Right lobe of liver (tissue), 6 donors: ENCODE measurements at regions not wholly inside any gene's neighbourhood (a gene's known extent, or its start where the extent isn't known, plus 50 kb on each side); places are given as distances from the start of the nearest gene placed in this dataset.

Experiments used
- ATAC-seq, 4 donors: fragments of 200-7000 bp; cut with Tn5 transposase; one replicate each; pipeline ENCODE4 v1.9.1; 2020; ENCODE audit warnings: mild to moderate bottlenecking in 4 of 4, moderate library complexity in 4 of 4
- DNase-seq, 3 donors: peaks; one replicate each; pipeline ENCODE4 v3.0.0-alpha.2; 2020
- H3K27ac ChIP-seq, 3 donors: fragments of 200-600 bp; one replicate each; pipeline ENCODE4 v1.8.0; 2022
- H3K27me3 ChIP-seq, 2 donors: fragments of 200-600 bp; one replicate each; pipeline ENCODE4 v1.8.0; 2022
- H3K36me3 ChIP-seq, 4 donors: fragments of 200-600 bp; sonication (generic) in 1 of 4; one replicate each; pipeline versions ENCODE4 v1.5.1 to v1.8.0; 2017 to 2022; ENCODE audit warnings: control low read depth in 1 of 4
- H3K4me1 ChIP-seq, 4 donors: fragments of 200-600 bp; sonication (generic) in 1 of 4; one replicate each; pipeline versions ENCODE4 v1.5.1 to v1.8.0; 2017 to 2022; ENCODE audit warnings: control low read depth in 1 of 4
- H3K4me3 ChIP-seq, 3 donors: fragments of 200-600 bp; one replicate each; pipeline ENCODE4 v1.8.0; 2022
- H3K9me3 ChIP-seq, 4 donors: fragments of 200-600 bp; sonication (generic) in 1 of 4; one replicate each; pipeline versions ENCODE4 v1.5.1 to v1.8.0; 2017 to 2022; ENCODE audit warnings: control low read depth in 1 of 4
- POLR2A ChIP-seq: fragments of 450-650 bp; IDR thresholded peaks from one replicate; pipeline ENCODE4 v1.6.1; 2017; ENCODE audit warnings: antibody characterized with exemption, mild to moderate bottlenecking
- WGBS: methylation state at CpG from one replicate; pipeline ENCODE4 v1.1.6; 2018; ENCODE audit warnings: low coverage, low lambda C conversion rate; ENCODE audit not compliant: insufficient coverage; ENCODE audit errors: missing lambda C conversion rate; 5-methylcytosine and 5-hydroxymethylcytosine counted together
- intact Hi-C, 2 donors: fragments of 100-400 bp; cut with DNase I; formaldehyde crosslinking; loops; one replicate each; pipeline versions ENCODE4 v1.11.2 to v1.14.1; 2022
- TF ChIP-seq, protein P1 (sequence below), 4 donors: fragments of 200-600 bp in 3 of 4; fragments of 450-650 bp in 1 of 4; IDR thresholded peaks; one replicate each; pipeline versions ENCODE4 v1.5.1 to v1.8.0; 2016 to 2022; ENCODE audit warnings: antibody characterized with exemption in 4 of 4, mild to moderate bottlenecking in 2 of 4
- donor health status: DM: no; HTN: yes; CAD: no.
- donor health status: DM: no; HTN: no; CAD: no.
- donor health status: DM: no; HTN: no; CAD: no.
- donor health status: DM: no; HTN: yes; CAD: no.
- donor health status: DM: no; HTN: yes; CAD: no.

DNA sequence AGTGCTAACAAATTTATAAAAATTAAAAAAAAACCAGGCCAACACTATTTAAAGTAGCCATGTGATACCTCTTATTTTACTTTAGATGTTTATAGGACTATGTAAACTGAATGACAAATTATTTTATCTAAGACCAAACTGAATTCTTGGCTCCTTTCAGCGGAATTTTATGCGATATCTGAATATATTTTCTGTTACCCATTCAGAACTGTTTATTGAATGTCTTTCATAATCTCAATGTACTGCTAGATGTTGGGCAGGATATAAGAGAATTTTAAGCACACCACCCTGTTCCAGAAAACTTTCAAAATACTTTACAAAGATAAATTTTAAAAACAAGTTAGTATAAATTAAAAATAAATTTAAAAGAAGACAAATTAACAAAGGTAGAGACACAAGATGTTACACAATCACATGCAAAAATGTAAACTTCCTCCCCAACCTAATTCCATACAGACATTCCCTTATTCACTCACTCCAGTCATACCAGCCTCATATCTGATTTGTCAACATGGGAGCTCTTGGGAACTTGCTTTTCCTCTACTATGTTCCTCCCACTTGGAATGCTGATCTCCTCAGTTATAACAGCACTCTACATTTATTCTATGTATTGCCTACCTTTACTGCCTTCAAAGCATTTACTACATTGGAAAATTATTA, 154.6 kb upstream of the MBNL1 start:
- DNase-seq (no peak), ATAC-seq (no peak)
- WGBS = 70% methylated on average over 2 of the region's 2 CpGs
- H3K9me3 ChIP-seq = no peaks in the 10 kb centered on the region
- intact Hi-C loops = no loop called here
- H3K36me3 ChIP-seq = no peaks in the 10 kb centered on the region
- no peak overlapping the region for H3K4me3 ChIP-seq
- H3K4me1 ChIP-seq = no peaks in the 10 kb centered on the region
- H3K27ac ChIP-seq = no peak overlapping the region
- no peak for TF ChIP-seq POLR2A
- TF ChIP-seq, protein P1, sequence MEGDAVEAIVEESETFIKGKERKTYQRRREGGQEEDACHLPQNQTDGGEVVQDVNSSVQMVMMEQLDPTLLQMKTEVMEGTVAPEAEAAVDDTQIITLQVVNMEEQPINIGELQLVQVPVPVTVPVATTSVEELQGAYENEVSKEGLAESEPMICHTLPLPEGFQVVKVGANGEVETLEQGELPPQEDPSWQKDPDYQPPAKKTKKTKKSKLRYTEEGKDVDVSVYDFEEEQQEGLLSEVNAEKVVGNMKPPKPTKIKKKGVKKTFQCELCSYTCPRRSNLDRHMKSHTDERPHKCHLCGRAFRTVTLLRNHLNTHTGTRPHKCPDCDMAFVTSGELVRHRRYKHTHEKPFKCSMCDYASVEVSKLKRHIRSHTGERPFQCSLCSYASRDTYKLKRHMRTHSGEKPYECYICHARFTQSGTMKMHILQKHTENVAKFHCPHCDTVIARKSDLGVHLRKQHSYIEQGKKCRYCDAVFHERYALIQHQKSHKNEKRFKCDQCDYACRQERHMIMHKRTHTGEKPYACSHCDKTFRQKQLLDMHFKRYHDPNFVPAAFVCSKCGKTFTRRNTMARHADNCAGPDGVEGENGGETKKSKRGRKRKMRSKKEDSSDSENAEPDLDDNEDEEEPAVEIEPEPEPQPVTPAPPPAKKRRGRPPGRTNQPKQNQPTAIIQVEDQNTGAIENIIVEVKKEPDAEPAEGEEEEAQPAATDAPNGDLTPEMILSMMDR (IDR thresholded peaks at IDR 0.05) = no peak
- no peaks in the 10 kb centered on the region for H3K27me3 ChIP-seq

DNA sequence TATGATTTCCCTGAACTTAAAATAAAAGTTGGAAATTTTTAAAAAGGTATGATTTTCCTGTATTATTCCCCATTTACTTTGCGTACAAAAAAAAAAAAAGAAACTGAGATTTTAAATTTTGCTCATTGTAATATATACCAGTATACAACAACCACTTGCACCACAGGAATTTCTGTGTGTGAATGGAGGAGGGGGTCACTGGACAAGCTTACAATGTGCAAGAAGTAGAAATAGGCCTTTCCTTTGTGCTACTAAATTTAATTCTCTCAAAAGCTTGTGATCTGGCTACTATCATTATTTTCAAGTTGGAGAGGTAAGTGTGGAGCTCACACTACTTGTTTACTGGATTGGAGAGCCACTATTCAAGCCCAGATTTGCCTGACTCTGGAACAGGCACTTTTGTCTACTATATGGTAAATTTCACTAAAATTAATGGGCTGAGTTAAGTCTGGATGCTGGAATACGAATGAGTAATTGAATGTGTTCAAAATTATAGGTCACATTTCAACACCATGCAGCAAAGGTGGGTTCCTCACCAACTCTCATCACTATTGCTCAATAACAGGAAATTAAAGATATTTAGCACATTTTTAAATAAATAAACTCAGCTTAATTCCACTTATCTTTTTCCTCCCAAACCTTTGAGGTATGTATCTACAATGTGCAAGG, 148.0 kb upstream of the MBNL1 start:
- Histone ChIP-seq H3K4me3 (no peak overlapping the region), H3K4me1 (no peaks in the 10 kb centered on the region), H3K27ac (no peak overlapping the region), H3K9me3 (no peaks in the 10 kb centered on the region), H3K36me3 (no peaks in the 10 kb centered on the region), H3K27me3 (no peaks in the 10 kb centered on the region)
- intact Hi-C loops = no loop called here
- 77% methylated on average over 2 of the region's 2 CpGs for WGBS
- DNase-seq = no peak
- ATAC-seq = no peak
- TF ChIP-seq, protein P1 (IDR thresholded peaks at IDR 0.05) = no peak
- no peak for TF ChIP-seq POLR2A

DNA sequence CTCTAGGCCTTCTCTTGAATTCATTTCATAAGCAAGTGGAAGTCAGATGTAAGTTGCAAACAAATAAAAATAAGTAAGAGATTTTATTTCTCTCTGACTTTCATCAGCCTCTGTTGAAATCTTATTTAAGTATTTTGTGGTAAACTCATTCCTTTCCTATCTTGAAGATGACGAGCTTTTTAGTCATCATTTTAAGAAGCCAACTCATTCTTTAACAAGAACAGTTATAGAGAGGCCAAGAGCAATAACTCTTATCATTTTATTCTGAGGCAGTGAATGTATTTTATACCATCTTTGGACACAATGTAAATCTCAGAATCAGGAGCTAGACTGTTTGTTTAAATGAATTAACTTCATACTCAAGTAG, 147.5 kb upstream of the MBNL1 start:
- DNase-seq (no peak), ATAC-seq (no peak)
- TF ChIP-seq, protein P1 (IDR thresholded peaks at IDR 0.05) = no peak
- TF ChIP-seq POLR2A = no peak
- H3K4me3 ChIP-seq = no peak overlapping the region
- H3K9me3 ChIP-seq = no peaks in the 10 kb centered on the region
- H3K27me3 ChIP-seq = no peaks in the 10 kb centered on the region
- 67% methylated on average over 1 of the region's 1 CpG for WGBS
- no peak overlapping the region for H3K27ac ChIP-seq
- no peaks in the 10 kb centered on the region for H3K4me1 ChIP-seq
- intact Hi-C loops = no loop called here
- H3K36me3 ChIP-seq = no peaks in the 10 kb centered on the region

DNA sequence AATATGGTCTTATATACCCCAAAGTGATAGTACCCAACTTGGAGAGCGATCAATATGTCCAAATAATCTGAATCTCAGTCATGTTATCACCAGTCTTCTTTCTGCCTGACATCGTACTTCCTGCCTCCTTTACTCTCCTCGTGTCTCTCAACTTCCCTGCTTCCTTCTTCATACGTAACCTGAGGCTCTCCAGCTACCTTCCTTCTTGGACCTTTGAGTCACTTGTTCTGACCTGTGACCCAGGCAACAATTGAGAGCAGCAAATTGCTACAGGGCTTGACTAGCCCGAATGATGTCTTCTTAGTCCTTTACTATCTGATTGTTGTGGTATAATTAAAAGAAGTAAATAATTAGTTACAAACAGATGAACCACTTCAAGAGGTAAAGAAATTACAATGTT, 145.9 kb upstream of the MBNL1 start:
- no peak for TF ChIP-seq POLR2A
- TF ChIP-seq, protein P1 (IDR thresholded peaks at IDR 0.05) = no peak
- H3K27me3 ChIP-seq = no peaks in the 10 kb centered on the region
- H3K4me1 ChIP-seq = no peaks in the 10 kb centered on the region
- no peak overlapping the region for H3K27ac ChIP-seq
- 60% methylated on average over 5 of the region's 5 CpGs for WGBS
- no peak for DNase-seq
- H3K36me3 ChIP-seq = no peaks in the 10 kb centered on the region
- ATAC-seq = no peak
- intact Hi-C loops = no loop called here
- no peak overlapping the region for H3K4me3 ChIP-seq
- no peaks in the 10 kb centered on the region for H3K9me3 ChIP-seq
